ENCODE measurements at regions not wholly inside any gene's neighbourhood (a gene's known extent, or its start where the extent isn't known, plus 50 kb on each side); places are given as distances from the start of the nearest gene placed in this dataset.

DNA sequence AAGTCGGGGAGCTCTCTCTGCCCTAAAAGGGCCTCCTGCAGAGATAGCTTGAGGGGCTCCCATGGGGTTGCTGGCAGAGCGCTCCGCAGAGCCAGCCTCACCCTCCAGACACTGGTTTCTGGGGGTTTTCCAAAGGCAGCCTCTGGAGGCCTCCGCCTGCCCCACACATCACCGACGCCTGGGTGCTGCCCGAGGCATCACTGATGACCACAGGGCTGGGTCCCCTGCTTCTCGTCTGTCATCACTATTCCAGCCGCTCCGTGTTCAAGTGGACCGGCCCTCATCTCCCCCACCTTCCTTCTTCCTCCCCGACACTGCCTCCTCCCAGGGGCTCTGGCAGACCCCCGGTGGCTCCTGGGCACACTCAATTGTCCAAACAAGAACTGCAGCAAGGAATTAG is 64.1 kb upstream of the IRX4 start:
- TF ChIP-seq CTCF (IDR thresholded peaks at IDR 0.05) (no peak), POLR2A (IDR thresholded peaks at IDR 0.05) (no peak)
